Epithelial cell of esophagus (primary cell): ENCODE measurements at regions not wholly inside any gene's neighbourhood (a gene's known extent, or its start where the extent isn't known, plus 50 kb on each side); places are given as distances from the start of the nearest gene placed in this dataset.

Experiments
- DNase-seq: peaks from one replicate; pipeline ENCODE4 v3.0.0; 2010; ENCODE audit warnings: low read depth
- H3K4me3 ChIP-seq: 2 replicates; pipeline ENCODE4 v1.5.1; 2011; ENCODE audit warnings: mild to moderate bottlenecking, low read length, control low read depth
- CTCF ChIP-seq: IDR thresholded peaks from 2 replicates; pipeline ENCODE4 v1.5.1; 2011; ENCODE audit warnings: low read depth, mild to moderate bottlenecking, low read length, control low read depth, inconsistent platforms; ENCODE audit not compliant: insufficient read depth; ENCODE audit errors: missing control alignments

- H3K4me3 ChIP-seq = no peak overlapping the region
- TF ChIP-seq CTCF = no peak
- no peak for DNase-seq
Measured at GRCh38 chr6:15713325-15713724, 50.5 kb upstream of the DTNBP1 start.

- no peak for TF ChIP-seq CTCF
- no peak overlapping the region for H3K4me3 ChIP-seq
- DNase-seq = no peak
Measured at GRCh38 chr6:15712797-15713196, 50.0 kb upstream of the DTNBP1 start.
